Astrocyte of the cerebellum (primary cell): ENCODE measurements at regions not wholly inside any gene's neighbourhood (a gene's known extent, or its start where the extent isn't known, plus 50 kb on each side); places are given as distances from the start of the nearest gene placed in this dataset.
"Not testable (repeated sequence)": the region's sequence is repeated elsewhere in the genome, so short reads cannot be mapped to it uniquely, and the experiment has no call there.

Source experiments
- DNase-seq: peaks from one replicate; pipeline ENCODE4 v3.0.0-alpha.2; 2011; ENCODE audit warnings: low read depth
- H3K4me3 ChIP-seq: 2 replicates; pipeline ENCODE4 v1.5.1; 2011; ENCODE audit warnings: mild to moderate bottlenecking, low read depth, low read length, moderate library complexity
- CTCF ChIP-seq: IDR thresholded peaks from 2 replicates; pipeline ENCODE4 v1.5.1; 2012; ENCODE audit warnings: low read length, low read depth, moderate library complexity, mild to moderate bottlenecking; ENCODE audit errors: missing control alignments
- in situ Hi-C: cut with HindIII; loops from 2 replicates; pipeline ENCODE4 v1.10.0; 2017; ENCODE audit warnings: low sequenced_read_pairs

- DNase-seq, result peak; percentile 99
- in situ Hi-C loops, result no loop called here
- H3K4me3 ChIP-seq, result peak overlapping the region; percentile 67
- TF ChIP-seq CTCF, result no peak
Measured at GRCh38 chr6:27838058-27838944, 73.9 kb downstream of the OR2B2 start.

GRCh38 chr6:27837625-27838057 is 74.6 kb downstream of the OR2B2 start:
- in situ Hi-C loops, result no loop called here
- no peak for TF ChIP-seq CTCF
- peak overlapping the region; percentile 67 for H3K4me3 ChIP-seq
- no peak for DNase-seq

- no peak for DNase-seq
- H3K4me3 ChIP-seq, result peak overlapping the region; percentile 67
- in situ Hi-C loops, result no loop called here
- no peak for TF ChIP-seq CTCF
Measured at GRCh38 chr6:27836783-27837624, 75.2 kb downstream of the OR2B2 start.

GRCh38 chr6:27836141-27836782 is 75.9 kb downstream of the OR2B2 start:
- no peak for DNase-seq
- peak overlapping the region; percentile 67 for H3K4me3 ChIP-seq
- in situ Hi-C loops, result no loop called here
- TF ChIP-seq CTCF, result no peak

- in situ Hi-C loops, result no loop called here
- TF ChIP-seq CTCF, result no peak
- DNase-seq, result no peak
- H3K4me3 ChIP-seq, result no peak overlapping the region
Measured at GRCh38 chr6:27834879-27835549, 77.2 kb downstream of the OR2B2 start.

GRCh38 chr6:27834384-27834783 is 77.8 kb downstream of the OR2B2 start:
- in situ Hi-C loops, result no loop called here

GRCh38 chr6:27831434-27832081 is 80.6 kb downstream of the OR2B2 start:
- in situ Hi-C loops, DNase-seq: not testable (repeated sequence)
- peak overlapping the region; percentile 63 for H3K4me3 ChIP-seq

More at GRCh38 chr6:27834384-27834783, 77.8 kb downstream of the OR2B2 start:
- no peak overlapping the region for H3K4me3 ChIP-seq
- no peak for TF ChIP-seq CTCF
- DNase-seq, result no peak
